HepG2 (cell line): ENCODE measurements at regions not wholly inside any gene's neighbourhood (a gene's known extent, or its start where the extent isn't known, plus 50 kb on each side); places are given as distances from the start of the nearest gene placed in this dataset.

Experiments used
- BCL6 ChIP-seq: IDR thresholded peaks from 2 replicates; pipeline ENCODE4 v1.6.1; 2016; ENCODE audit warnings: missing genetic modification reagents, missing compliant biosample characterization
- EHMT2 ChIP-seq: fragments of 200-600 bp; sonication (generic); IDR thresholded peaks from 2 replicates; pipeline ENCODE4 v1.7.0; 2017; ENCODE audit warnings: antibody characterized with exemption, low read depth, low read length, borderline replicate concordance
- MYPOP ChIP-seq: sonication (generic); formaldehyde crosslinking; IDR thresholded peaks from 2 replicates; pipeline ENCODE4 v1.8.1; 2023; ENCODE audit warnings: mild to moderate bottlenecking, moderate library complexity, missing genetic modification reagents
- NCOR1 ChIP-seq: fragments of 200-600 bp; sonication (generic); IDR thresholded peaks from 2 replicates; pipeline ENCODE4 v1.7.0; 2017; ENCODE audit warnings: antibody characterized with exemption, low read length, borderline replicate concordance
- NR2F6 ChIP-seq, 2 experiments: IDR thresholded peaks; 2 replicates each; pipeline ENCODE4 v1.6.1; 2016; ENCODE audit warnings: antibody characterized with exemption in 1 of 2, mild to moderate bottlenecking in 1 of 2
- POLR2G ChIP-seq: fragments of 200-400 bp; formaldehyde crosslinking; IDR thresholded peaks from 2 replicates; pipeline ENCODE4 v1.6.1; 2018; ENCODE audit warnings: mild to moderate bottlenecking, low read depth, low read length, moderate library complexity
- RARA ChIP-seq: IDR thresholded peaks from 2 replicates; pipeline ENCODE4 v1.6.1; 2016; ENCODE audit warnings: missing genetic modification reagents, missing compliant biosample characterization
- RBM39 ChIP-seq: fragments of 200-400 bp; formaldehyde crosslinking; IDR thresholded peaks from one replicate; pipeline ENCODE4 v1.6.1; 2018; ENCODE audit warnings: antibody characterized with exemption, mild to moderate bottlenecking, low read depth, low read length; ENCODE audit not compliant: poor library complexity, severe bottlenecking
- SMARCC2 ChIP-seq: fragments of 450-650 bp; IDR thresholded peaks from 2 replicates; pipeline ENCODE4 v1.6.1; 2017; ENCODE audit warnings: antibody characterized with exemption, mild to moderate bottlenecking
- SRF ChIP-seq: IDR thresholded peaks from 2 replicates; pipeline ENCODE4 v1.6.1; 2011; ENCODE audit warnings: mild to moderate bottlenecking, low read depth, low read length, moderate library complexity
- TFDP2 ChIP-seq: sonication (generic); formaldehyde crosslinking; IDR thresholded peaks from 2 replicates; pipeline ENCODE4 v1.4.0; 2020; ENCODE audit warnings: missing genetic modification reagents
- ZBTB2 ChIP-seq: sonication (generic); formaldehyde crosslinking; IDR thresholded peaks from 2 replicates; pipeline ENCODE4 v1.8.0; 2022; ENCODE audit warnings: low read depth, missing genetic modification reagents
- ZBTB3 ChIP-seq: sonication (generic); formaldehyde crosslinking; IDR thresholded peaks from 2 replicates; pipeline ENCODE4 v1.4.0; 2020; ENCODE audit warnings: low read depth, mild to moderate bottlenecking, moderate library complexity, missing genetic modification reagents, borderline replicate concordance
- ZNF337 ChIP-seq: sonication (generic); formaldehyde crosslinking; IDR thresholded peaks from 2 replicates; pipeline ENCODE4 v1.5.1; 2020; ENCODE audit warnings: missing genetic modification reagents, low read depth, mild to moderate bottlenecking, borderline replicate concordance
- ZNF616 ChIP-seq: sonication (generic); formaldehyde crosslinking; IDR thresholded peaks from 2 replicates; pipeline ENCODE4 v1.5.0; 2020; ENCODE audit warnings: low read depth, mild to moderate bottlenecking, missing genetic modification reagents
- ZNF646 ChIP-seq: sonication (generic); formaldehyde crosslinking; IDR thresholded peaks from 2 replicates; pipeline ENCODE4 v1.9.0; 2021; ENCODE audit warnings: mild to moderate bottlenecking, missing genetic modification reagents
- ZNF674 ChIP-seq: sonication (generic); formaldehyde crosslinking; IDR thresholded peaks from 2 replicates; pipeline ENCODE4 v1.5.0; 2020; ENCODE audit warnings: low read depth, mild to moderate bottlenecking, missing genetic modification reagents
- ZNF761 ChIP-seq: sonication (generic); formaldehyde crosslinking; conservative IDR thresholded peaks from 2 replicates; pipeline ENCODE4 v1.4.0; 2020; ENCODE audit warnings: mild to moderate bottlenecking, missing genetic modification reagents
- ZNF780A ChIP-seq: sonication (generic); formaldehyde crosslinking; IDR thresholded peaks from 2 replicates; pipeline ENCODE4 v1.8.0; 2022; ENCODE audit warnings: mild to moderate bottlenecking, missing genetic modification reagents, moderate library complexity

- TF ChIP-seq ZNF337 (CRISPR knock-in tag), result 0 out of 2 replicates have a peak, but pooled peaks have one; percentile 62
- peak; percentile 94 for TF ChIP-seq NR2F6 (IDR thresholded peaks at IDR 0.05)
- TF ChIP-seq NR2F6 (CRISPR knock-in tag; IDR thresholded peaks at IDR 0.05), result peak; percentile 93
- peak; percentile 95 for TF ChIP-seq RARA (CRISPR knock-in tag)
- no peak for TF ChIP-seq RBM39
- peak; percentile 75 for TF ChIP-seq POLR2G
- TF ChIP-seq SMARCC2, result peak; percentile 43; the same call in 1 of the 2 replicates
- TF ChIP-seq ZNF761, result 0 out of 2 replicates have a peak, but pooled peaks have one; percentile 59
- no peak for TF ChIP-seq ZNF616
- peak; percentile 95 for TF ChIP-seq BCL6 (CRISPR knock-in tag)
- TF ChIP-seq ZNF674 (CRISPR knock-in tag), result 0 out of 2 replicates have a peak, but pooled peaks have one; percentile 24
- TF ChIP-seq ZBTB2, result 0 out of 2 replicates have a peak, but pooled peaks have one; percentile 20
- 0 out of 2 replicates have a peak, but pooled peaks have one; percentile 36 for TF ChIP-seq SRF
- no peak for TF ChIP-seq ZNF780A
- peak; percentile 92; the same call in 1 of the 2 replicates for TF ChIP-seq ZBTB3 (CRISPR knock-in tag)
- TF ChIP-seq EHMT2, result peak; percentile 61; the same call in 1 of the 2 replicates
- peak; percentile 98 for TF ChIP-seq NCOR1
- peak; percentile 83; the same call in 1 of the 2 replicates for TF ChIP-seq MYPOP (CRISPR knock-in tag)
- no peak for TF ChIP-seq ZNF646 (CRISPR knock-in tag)
- peak; percentile 58; the same call in 1 of the 2 replicates for TF ChIP-seq TFDP2
Measured at GRCh38 chr6:63458480-63459115, 113.7 kb upstream of the LOC128125822 start (continued).
